Right lobe of liver (tissue), 6 donors: ENCODE measurements at regions not wholly inside any gene's neighbourhood (a gene's known extent, or its start where the extent isn't known, plus 50 kb on each side); places are given as distances from the start of the nearest gene placed in this dataset.

Experiments used
- ATAC-seq, 4 donors: fragments of 200-7000 bp; cut with Tn5 transposase; one replicate each; pipeline ENCODE4 v1.9.1; 2020; ENCODE audit warnings: mild to moderate bottlenecking in 4 of 4, moderate library complexity in 4 of 4
- DNase-seq, 3 donors: peaks; one replicate each; pipeline ENCODE4 v3.0.0-alpha.2; 2020
- H3K27ac ChIP-seq, 3 donors: fragments of 200-600 bp; one replicate each; pipeline ENCODE4 v1.8.0; 2022
- H3K27me3 ChIP-seq, 2 donors: fragments of 200-600 bp; one replicate each; pipeline ENCODE4 v1.8.0; 2022
- H3K36me3 ChIP-seq, 4 donors: fragments of 200-600 bp; sonication (generic) in 1 of 4; one replicate each; pipeline versions ENCODE4 v1.5.1 to v1.8.0; 2017 to 2022; ENCODE audit warnings: control low read depth in 1 of 4
- H3K4me1 ChIP-seq, 4 donors: fragments of 200-600 bp; sonication (generic) in 1 of 4; one replicate each; pipeline versions ENCODE4 v1.5.1 to v1.8.0; 2017 to 2022; ENCODE audit warnings: control low read depth in 1 of 4
- H3K4me3 ChIP-seq, 3 donors: fragments of 200-600 bp; one replicate each; pipeline ENCODE4 v1.8.0; 2022
- H3K9me3 ChIP-seq, 4 donors: fragments of 200-600 bp; sonication (generic) in 1 of 4; one replicate each; pipeline versions ENCODE4 v1.5.1 to v1.8.0; 2017 to 2022; ENCODE audit warnings: control low read depth in 1 of 4
- POLR2A ChIP-seq: fragments of 450-650 bp; IDR thresholded peaks from one replicate; pipeline ENCODE4 v1.6.1; 2017; ENCODE audit warnings: antibody characterized with exemption, mild to moderate bottlenecking
- WGBS: methylation state at CpG from one replicate; pipeline ENCODE4 v1.1.6; 2018; ENCODE audit warnings: low coverage, low lambda C conversion rate; ENCODE audit not compliant: insufficient coverage; ENCODE audit errors: missing lambda C conversion rate; 5-methylcytosine and 5-hydroxymethylcytosine counted together
- intact Hi-C, 2 donors: fragments of 100-400 bp; cut with DNase I; formaldehyde crosslinking; loops; one replicate each; pipeline versions ENCODE4 v1.11.2 to v1.14.1; 2022
- TF ChIP-seq, protein P1 (sequence below), 4 donors: fragments of 200-600 bp in 3 of 4; fragments of 450-650 bp in 1 of 4; IDR thresholded peaks; one replicate each; pipeline versions ENCODE4 v1.5.1 to v1.8.0; 2016 to 2022; ENCODE audit warnings: antibody characterized with exemption in 4 of 4, mild to moderate bottlenecking in 2 of 4
- donor health status: DM: no; HTN: yes; CAD: no.
- donor health status: DM: no; HTN: no; CAD: no.
- donor health status: DM: no; HTN: no; CAD: no.
- donor health status: DM: no; HTN: yes; CAD: no.
- donor health status: DM: no; HTN: yes; CAD: no.

DNA sequence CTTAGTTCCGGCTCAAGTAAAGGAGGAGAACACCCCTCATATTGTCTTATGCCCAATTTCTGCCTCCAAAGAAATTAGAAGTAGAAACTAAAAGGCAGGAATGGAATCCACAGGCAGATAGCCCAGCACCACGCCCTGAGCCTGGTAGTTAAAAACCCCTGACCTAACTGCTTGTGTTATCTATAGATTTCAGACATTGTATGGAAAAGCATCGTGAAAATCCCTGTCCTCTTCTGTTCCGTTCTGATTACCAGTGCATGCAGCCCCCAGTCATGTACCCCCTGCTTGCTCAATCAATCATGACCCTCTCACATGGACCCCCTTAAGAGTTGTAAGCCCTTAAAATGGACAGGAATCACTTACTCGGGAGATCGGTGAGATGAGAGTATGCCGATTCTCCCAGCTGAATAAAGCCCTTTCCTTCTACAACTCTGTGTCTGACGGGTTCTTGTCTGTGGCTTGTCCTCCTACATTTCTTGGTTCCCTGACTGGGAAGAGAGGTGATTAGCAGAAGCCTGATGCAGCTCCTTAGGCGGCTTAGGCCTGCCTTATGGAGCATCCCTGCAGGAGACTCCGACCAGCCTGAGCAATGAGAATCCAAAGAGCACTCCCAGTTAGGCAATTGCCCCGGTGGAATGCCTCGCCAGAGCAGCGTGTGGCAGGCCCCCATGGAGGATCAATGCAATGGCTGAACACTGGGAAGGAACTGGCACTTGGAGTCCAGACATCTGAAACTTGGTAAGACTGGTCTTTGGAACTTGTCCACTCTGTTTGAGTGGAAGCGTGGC is 362.6 kb upstream of the TCF4 start:
- Histone ChIP-seq H3K4me1 (no peaks in the 10 kb centered on the region), H3K36me3 (no peaks in the 10 kb centered on the region), H3K4me3 (no peak overlapping the region), H3K27ac (no peak overlapping the region), H3K9me3 (no peaks in the 10 kb centered on the region), H3K27me3 (no peaks in the 10 kb centered on the region)
- TF ChIP-seq POLR2A, result no peak
- TF ChIP-seq, protein P1, sequence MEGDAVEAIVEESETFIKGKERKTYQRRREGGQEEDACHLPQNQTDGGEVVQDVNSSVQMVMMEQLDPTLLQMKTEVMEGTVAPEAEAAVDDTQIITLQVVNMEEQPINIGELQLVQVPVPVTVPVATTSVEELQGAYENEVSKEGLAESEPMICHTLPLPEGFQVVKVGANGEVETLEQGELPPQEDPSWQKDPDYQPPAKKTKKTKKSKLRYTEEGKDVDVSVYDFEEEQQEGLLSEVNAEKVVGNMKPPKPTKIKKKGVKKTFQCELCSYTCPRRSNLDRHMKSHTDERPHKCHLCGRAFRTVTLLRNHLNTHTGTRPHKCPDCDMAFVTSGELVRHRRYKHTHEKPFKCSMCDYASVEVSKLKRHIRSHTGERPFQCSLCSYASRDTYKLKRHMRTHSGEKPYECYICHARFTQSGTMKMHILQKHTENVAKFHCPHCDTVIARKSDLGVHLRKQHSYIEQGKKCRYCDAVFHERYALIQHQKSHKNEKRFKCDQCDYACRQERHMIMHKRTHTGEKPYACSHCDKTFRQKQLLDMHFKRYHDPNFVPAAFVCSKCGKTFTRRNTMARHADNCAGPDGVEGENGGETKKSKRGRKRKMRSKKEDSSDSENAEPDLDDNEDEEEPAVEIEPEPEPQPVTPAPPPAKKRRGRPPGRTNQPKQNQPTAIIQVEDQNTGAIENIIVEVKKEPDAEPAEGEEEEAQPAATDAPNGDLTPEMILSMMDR (IDR thresholded peaks at IDR 0.05), result no peak
- WGBS, result 86% methylated on average over 9 of the region's 14 CpGs
- intact Hi-C loops, result no loop called here
- no peak for ATAC-seq
- no peak for DNase-seq

DNA sequence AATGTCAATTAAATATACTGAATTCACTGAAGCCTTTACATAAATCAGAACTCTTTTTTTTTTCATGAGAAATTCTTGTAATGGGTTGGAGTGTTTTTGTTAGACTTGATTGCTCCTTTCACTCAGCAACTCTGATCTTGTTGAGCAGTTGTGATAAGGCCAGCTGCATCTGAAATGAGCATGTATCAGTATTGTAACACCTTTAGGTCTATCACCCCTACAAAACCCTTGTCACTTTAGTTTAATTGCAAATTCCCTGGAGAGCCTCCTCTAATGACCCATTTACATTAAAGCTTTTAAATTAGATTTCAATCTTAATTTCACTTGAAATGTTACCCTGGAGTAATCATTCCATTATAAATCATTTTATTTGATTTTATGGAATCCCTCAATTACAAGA is 346.8 kb upstream of the TCF4 start:
- DNase-seq, result no peak
- Histone ChIP-seq H3K4me3 (no peak overlapping the region), H3K9me3 (no peaks in the 10 kb centered on the region), H3K4me1 (no peaks in the 10 kb centered on the region), H3K27ac (no peak overlapping the region), H3K36me3 (no peaks in the 10 kb centered on the region), H3K27me3 (no peaks in the 10 kb centered on the region)
- TF ChIP-seq POLR2A, result no peak
- TF ChIP-seq, protein P1 (IDR thresholded peaks at IDR 0.05), result no peak
- ATAC-seq, result no peak
- intact Hi-C loops, result no loop called here

DNA sequence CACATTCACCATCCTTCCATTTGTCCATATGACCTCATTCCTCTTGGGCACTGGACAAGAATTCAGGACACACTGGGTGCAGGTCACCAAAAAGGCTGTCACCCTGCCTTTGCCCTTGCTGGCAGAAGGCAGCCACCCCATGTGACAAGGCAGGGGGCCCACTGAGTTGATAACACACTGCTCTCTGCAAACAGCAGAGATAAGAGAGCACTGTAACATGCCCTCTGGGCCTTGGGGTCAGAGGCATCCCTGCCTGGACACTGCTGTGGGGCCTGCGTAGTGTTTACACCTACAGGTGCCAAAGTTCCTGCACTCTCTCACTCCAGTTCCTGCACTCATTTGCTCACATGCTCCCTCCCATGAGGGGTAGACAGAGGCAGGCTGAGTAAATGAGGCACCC is 344.7 kb upstream of the TCF4 start:
- intact Hi-C loops, result no loop called here

DNA sequence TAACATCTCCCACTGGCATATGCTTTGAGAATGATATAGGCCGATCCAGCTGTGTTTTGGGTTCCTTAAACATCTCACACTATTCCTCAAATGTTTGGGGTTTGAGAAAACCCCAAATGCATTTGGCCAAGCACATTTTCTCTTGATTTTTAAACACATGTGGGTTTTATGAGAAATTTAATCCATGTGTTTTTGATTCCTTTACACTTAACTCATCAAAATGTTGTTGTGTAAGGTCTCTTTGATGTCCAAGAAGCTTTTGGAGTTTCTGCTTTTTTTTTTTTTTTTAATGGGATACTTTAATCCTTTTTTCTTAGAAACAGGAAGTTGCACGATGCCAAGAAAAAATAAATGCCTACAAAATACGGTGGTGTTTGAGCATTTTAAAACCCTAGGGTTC is 339.8 kb upstream of the TCF4 start:
- Histone ChIP-seq H3K4me1 (no peaks in the 10 kb centered on the region), H3K4me3 (no peak overlapping the region), H3K9me3 (no peaks in the 10 kb centered on the region), H3K27ac (no peak overlapping the region), H3K27me3 (no peaks in the 10 kb centered on the region), H3K36me3 (no peaks in the 10 kb centered on the region)
- 48% methylated on average over 3 of the region's 3 CpGs for WGBS
- ATAC-seq, result no peak
- TF ChIP-seq POLR2A, result no peak
- TF ChIP-seq, protein P1 (IDR thresholded peaks at IDR 0.05), result no peak
- no peak for DNase-seq
- intact Hi-C loops, result no loop called here

More for the DNA sequence above, 344.7 kb upstream of the TCF4 start:
- TF ChIP-seq, protein P1 (IDR thresholded peaks at IDR 0.05), result no peak
- no peak for TF ChIP-seq POLR2A
- no peak overlapping the region for H3K27ac ChIP-seq
- no peaks in the 10 kb centered on the region for H3K27me3 ChIP-seq
- H3K36me3 ChIP-seq, result no peaks in the 10 kb centered on the region
- WGBS, result no CpG with 5 or more reads among the region's 1 CpG
- H3K9me3 ChIP-seq, result no peaks in the 10 kb centered on the region
- DNase-seq, result peak in 2 of 3 donors; percentile 50 to 70
- peak; percentile 59 to 99 (median 88) for ATAC-seq
- H3K4me1 ChIP-seq, result no peaks in the 10 kb centered on the region
- H3K4me3 ChIP-seq, result no peak overlapping the region
